Activated T-helper 2 cell treated with anti-CD3 and anti-CD28 coated beads, Interferon-gamma antibody, Interleukin-2, Interleukin-4, amounts not matched to agents 10 μg/mL and 5 μg/mL and 100 μg/mL, durations not matched to agents 14 hours and 24 hours and 36 hours (primary cell): ENCODE measurements at regions not wholly inside any gene's neighbourhood (a gene's known extent, or its start where the extent isn't known, plus 50 kb on each side); places are given as distances from the start of the nearest gene placed in this dataset.

Experiments
- DNase-seq: peaks from one replicate; pipeline ENCODE4 v3.0.0; 2021; ENCODE audit warnings: low spot score
- H3K27ac Mint-ChIP-seq: one replicate; pipeline ENCODE4 v1.8.0; 2021; ENCODE audit warnings: mixed read lengths
- H3K27me3 Mint-ChIP-seq: one replicate; pipeline ENCODE4 v1.8.0; 2021; ENCODE audit warnings: low read depth, mixed read lengths
- H3K36me3 Mint-ChIP-seq: one replicate; pipeline ENCODE4 v1.8.0; 2021; ENCODE audit warnings: low read depth, mixed read lengths
- H3K4me1 Mint-ChIP-seq: one replicate; pipeline ENCODE4 v1.8.0; 2021; ENCODE audit warnings: low read depth, mixed read lengths
- H3K4me3 Mint-ChIP-seq: one replicate; pipeline ENCODE4 v1.8.0; 2021; ENCODE audit warnings: low read depth, mild to moderate bottlenecking, moderate library complexity, mixed read lengths
- H3K9me3 Mint-ChIP-seq: one replicate; pipeline ENCODE4 v1.8.0; 2021; ENCODE audit warnings: mixed read lengths
- intact Hi-C: fragments of 100-400 bp; cut with micrococcal nuclease; formaldehyde crosslinking; loops from one replicate; pipeline ENCODE4 v1.15.1; 2023

GRCh38 chr20:59405226-59406200, 105.1 kb downstream of the EDN3 start:
- Mint-ChIP-seq H3K36me3 (no peaks in the 10 kb centered on the region), H3K27ac (no peak overlapping the region), H3K27me3 (peaks cover 14% of the 10 kb centered on the region), H3K4me1 (no peaks in the 10 kb centered on the region), H3K4me3 (no peak overlapping the region), H3K9me3 (no peaks in the 10 kb centered on the region)
- DNase-seq = no peak
- intact Hi-C loops = loop anchor here (10.0 kb wide), 2 partner anchors 181 to 321 kb away; no protein-coding TSS in a partner anchor

- intact Hi-C loops = loop anchor here (10.0 kb wide), 2 partner anchors 182 to 322 kb away; no protein-coding TSS in a partner anchor
- Mint-ChIP-seq H3K9me3 (no peaks in the 10 kb centered on the region), H3K4me1 (no peaks in the 10 kb centered on the region), H3K27me3 (peaks cover 14% of the 10 kb centered on the region), H3K4me3 (no peak overlapping the region), H3K27ac (no peak overlapping the region), H3K36me3 (no peaks in the 10 kb centered on the region)
- no peak for DNase-seq
Observed at GRCh38 chr20:59406446-59406845, 106.0 kb downstream of the EDN3 start.

- no peak overlapping the region for H3K4me3 Mint-ChIP-seq
- DNase-seq = no peak
- intact Hi-C loops = no loop called here
Observed at GRCh38 chr20:59411170-59411569, 110.8 kb downstream of the EDN3 start.

GRCh38 chr20:59411589-59411988, 111.2 kb downstream of the EDN3 start:
- intact Hi-C loops = no loop called here
- Mint-ChIP-seq H3K27ac (no peak overlapping the region), H3K4me1 (no peaks in the 10 kb centered on the region), H3K9me3 (no peaks in the 10 kb centered on the region), H3K27me3 (peaks cover 7% of the 10 kb centered on the region), H3K36me3 (no peaks in the 10 kb centered on the region), H3K4me3 (no peak overlapping the region)
- DNase-seq = no peak

More at GRCh38 chr20:59411170-59411569, 110.8 kb downstream of the EDN3 start:
- H3K36me3 Mint-ChIP-seq = no peaks in the 10 kb centered on the region
- H3K4me1 Mint-ChIP-seq = no peaks in the 10 kb centered on the region
- H3K27ac Mint-ChIP-seq = no peak overlapping the region
- H3K27me3 Mint-ChIP-seq = peaks cover 7% of the 10 kb centered on the region
- no peaks in the 10 kb centered on the region for H3K9me3 Mint-ChIP-seq

GRCh38 chr20:59412181-59412580, 111.8 kb downstream of the EDN3 start:
- peaks cover 7% of the 10 kb centered on the region for H3K27me3 Mint-ChIP-seq
- H3K4me3 Mint-ChIP-seq = no peak overlapping the region
- no peak overlapping the region for H3K27ac Mint-ChIP-seq
- intact Hi-C loops = no loop called here
- H3K9me3 Mint-ChIP-seq = no peaks in the 10 kb centered on the region
- H3K4me1 Mint-ChIP-seq = no peaks in the 10 kb centered on the region
- H3K36me3 Mint-ChIP-seq = no peaks in the 10 kb centered on the region
- no peak for DNase-seq

- Mint-ChIP-seq H3K36me3 (no peaks in the 10 kb centered on the region), H3K27ac (no peak overlapping the region), H3K4me1 (no peaks in the 10 kb centered on the region), H3K9me3 (no peaks in the 10 kb centered on the region), H3K4me3 (no peak overlapping the region), H3K27me3 (peaks cover 6% of the 10 kb centered on the region)
- intact Hi-C loops = no loop called here
- DNase-seq = no peak
Observed at GRCh38 chr20:59412875-59413284, 112.5 kb downstream of the EDN3 start.

- H3K36me3 Mint-ChIP-seq = no peaks in the 10 kb centered on the region
- H3K4me3 Mint-ChIP-seq = no peak overlapping the region
- DNase-seq = no peak
- no peaks in the 10 kb centered on the region for H3K9me3 Mint-ChIP-seq
- no peak overlapping the region for H3K27ac Mint-ChIP-seq
- intact Hi-C loops = no loop called here
- H3K27me3 Mint-ChIP-seq = peaks cover 6% of the 10 kb centered on the region
- H3K4me1 Mint-ChIP-seq = no peaks in the 10 kb centered on the region
Observed at GRCh38 chr20:59413326-59413865, 113.0 kb downstream of the EDN3 start.

GRCh38 chr20:59414936-59415623, 114.7 kb downstream of the EDN3 start:
- H3K9me3 Mint-ChIP-seq = no peaks in the 10 kb centered on the region
- no peaks in the 10 kb centered on the region for H3K4me1 Mint-ChIP-seq
- peaks cover 6% of the 10 kb centered on the region for H3K27me3 Mint-ChIP-seq
- no peak overlapping the region for H3K27ac Mint-ChIP-seq
- intact Hi-C loops = no loop called here
- H3K4me3 Mint-ChIP-seq = no peak overlapping the region
- no peak for DNase-seq
- H3K36me3 Mint-ChIP-seq = no peaks in the 10 kb centered on the region

GRCh38 chr20:59416916-59417315, 116.5 kb downstream of the EDN3 start:
- DNase-seq = no peak
- intact Hi-C loops = no loop called here
- H3K36me3 Mint-ChIP-seq = no peaks in the 10 kb centered on the region
- no peaks in the 10 kb centered on the region for H3K4me1 Mint-ChIP-seq
- H3K9me3 Mint-ChIP-seq = no peaks in the 10 kb centered on the region
- no peak overlapping the region for H3K27ac Mint-ChIP-seq
- H3K4me3 Mint-ChIP-seq = no peak overlapping the region
- H3K27me3 Mint-ChIP-seq = peaks cover 7% of the 10 kb centered on the region

GRCh38 chr20:59421089-59421488, 120.7 kb downstream of the EDN3 start:
- no peak for DNase-seq
- no peak overlapping the region for H3K27ac Mint-ChIP-seq
- no peaks in the 10 kb centered on the region for H3K4me1 Mint-ChIP-seq
- no peaks in the 10 kb centered on the region for H3K9me3 Mint-ChIP-seq
- no peaks in the 10 kb centered on the region for H3K36me3 Mint-ChIP-seq
- H3K4me3 Mint-ChIP-seq = no peak overlapping the region
- intact Hi-C loops = no loop called here
- H3K27me3 Mint-ChIP-seq = peaks cover 1% of the 10 kb centered on the region

GRCh38 chr20:59421920-59422637, 121.7 kb downstream of the EDN3 start:
- no peak for DNase-seq
- H3K27me3 Mint-ChIP-seq = peaks cover 1% of the 10 kb centered on the region
- intact Hi-C loops = no loop called here
- no peaks in the 10 kb centered on the region for H3K9me3 Mint-ChIP-seq
- H3K27ac Mint-ChIP-seq = no peak overlapping the region
- H3K36me3 Mint-ChIP-seq = no peaks in the 10 kb centered on the region
- no peak overlapping the region for H3K4me3 Mint-ChIP-seq
- no peaks in the 10 kb centered on the region for H3K4me1 Mint-ChIP-seq

- no peak for DNase-seq
- Mint-ChIP-seq H3K27me3 (peaks cover 1% of the 10 kb centered on the region), H3K4me3 (no peak overlapping the region), H3K27ac (no peak overlapping the region), H3K36me3 (no peaks in the 10 kb centered on the region), H3K4me1 (no peaks in the 10 kb centered on the region), H3K9me3 (peaks cover 1% of the 10 kb centered on the region)
- intact Hi-C loops = no loop called here
Observed at GRCh38 chr20:59422872-59423544, 122.6 kb downstream of the EDN3 start.
